GM19023 (cell line): ENCODE measurements at regions not wholly inside any gene's neighbourhood (a gene's known extent, or its start where the extent isn't known, plus 50 kb on each side); places are given as distances from the start of the nearest gene placed in this dataset.

Experiments
- ATAC-seq: cut with Tn5 transposase; IDR thresholded peaks from one replicate; pipeline ENCODE4 v1.9.1; 2021; ENCODE audit warnings: mild to moderate bottlenecking, moderate library complexity; ENCODE audit not compliant: unreplicated experiment

- ATAC-seq = peak; percentile 84
Measured at GRCh38 chr2:125471963-125472362, 1184.0 kb upstream of the GYPC start.

- ATAC-seq = no peak
Measured at GRCh38 chr2:125479143-125479636, 1176.8 kb upstream of the GYPC start.

GRCh38 chr2:125490308-125490707, 1165.7 kb upstream of the GYPC start:
- ATAC-seq = no peak

GRCh38 chr2:125491663-125492062, 1164.3 kb upstream of the GYPC start:
- no peak for ATAC-seq

GRCh38 chr2:125512313-125512712, 1143.6 kb upstream of the GYPC start:
- no peak for ATAC-seq

GRCh38 chr2:125516496-125517109, 1139.4 kb upstream of the GYPC start:
- ATAC-seq = peak; percentile 64

GRCh38 chr2:125526093-125526492, 1129.9 kb upstream of the GYPC start:
- no peak for ATAC-seq

- ATAC-seq = no peak
Measured at GRCh38 chr2:125535089-125535488, 1120.9 kb upstream of the GYPC start.

- no peak for ATAC-seq
Measured at GRCh38 chr2:125543968-125544514, 1111.9 kb upstream of the GYPC start.

GRCh38 chr2:125553768-125554167, 1102.2 kb upstream of the GYPC start:
- ATAC-seq = no peak

GRCh38 chr2:125554956-125555355, 1101.0 kb upstream of the GYPC start:
- ATAC-seq = no peak

GRCh38 chr2:125559186-125559585, 1096.8 kb upstream of the GYPC start:
- no peak for ATAC-seq

GRCh38 chr2:125560855-125561254, 1095.1 kb upstream of the GYPC start:
- ATAC-seq = no peak

- ATAC-seq = no peak
Measured at GRCh38 chr2:125561302-125561701, 1094.7 kb upstream of the GYPC start.

- ATAC-seq = no peak
Measured at GRCh38 chr2:125562924-125563323, 1093.0 kb upstream of the GYPC start.

- no peak for ATAC-seq
Measured at GRCh38 chr2:125564471-125564870, 1091.5 kb upstream of the GYPC start.

- ATAC-seq = no peak
Measured at GRCh38 chr2:125566422-125566821, 1089.5 kb upstream of the GYPC start.

GRCh38 chr2:125567100-125567499, 1088.9 kb upstream of the GYPC start:
- no peak for ATAC-seq

GRCh38 chr2:125572660-125573059, 1083.3 kb upstream of the GYPC start:
- ATAC-seq = no peak

- no peak for ATAC-seq
Measured at GRCh38 chr2:125573432-125573831, 1082.5 kb upstream of the GYPC start.

GRCh38 chr2:125576558-125576957, 1079.4 kb upstream of the GYPC start:
- no peak for ATAC-seq

GRCh38 chr2:125581557-125581956, 1074.4 kb upstream of the GYPC start:
- ATAC-seq = no peak

GRCh38 chr2:125582516-125582915, 1073.4 kb upstream of the GYPC start:
- no peak for ATAC-seq
